GM19468 (cell line): ENCODE measurements at regions not wholly inside any gene's neighbourhood (a gene's known extent, or its start where the extent isn't known, plus 50 kb on each side); places are given as distances from the start of the nearest gene placed in this dataset.

Experiments used
- ATAC-seq: cut with Tn5 transposase; IDR thresholded peaks from one replicate; pipeline ENCODE4 v1.9.1; 2021; ENCODE audit warnings: mild to moderate bottlenecking, moderate library complexity, moderate number of reproducible peaks; ENCODE audit not compliant: unreplicated experiment; ENCODE audit errors: extremely low read depth

DNA sequence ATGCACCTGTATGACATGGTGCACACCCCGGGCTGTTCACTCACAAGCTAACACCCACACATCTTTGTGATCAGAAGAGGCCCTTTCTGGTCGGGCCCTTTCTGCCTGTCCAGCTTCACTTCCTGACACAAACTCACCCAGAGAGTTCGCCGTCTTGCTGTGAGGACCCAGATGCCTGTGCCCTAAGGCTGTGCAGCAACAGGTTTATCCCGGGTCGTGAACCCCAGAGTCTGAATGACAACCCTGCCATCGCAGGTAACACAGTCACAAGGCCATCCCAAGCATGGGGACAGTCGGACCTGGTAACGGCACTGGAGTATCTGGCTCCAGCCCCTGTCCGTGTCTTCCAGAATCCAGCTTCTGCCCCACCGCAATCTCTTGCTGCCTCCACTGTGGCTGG lies 235.1 kb downstream of the BUD13 start:
- no peak for ATAC-seq

DNA sequence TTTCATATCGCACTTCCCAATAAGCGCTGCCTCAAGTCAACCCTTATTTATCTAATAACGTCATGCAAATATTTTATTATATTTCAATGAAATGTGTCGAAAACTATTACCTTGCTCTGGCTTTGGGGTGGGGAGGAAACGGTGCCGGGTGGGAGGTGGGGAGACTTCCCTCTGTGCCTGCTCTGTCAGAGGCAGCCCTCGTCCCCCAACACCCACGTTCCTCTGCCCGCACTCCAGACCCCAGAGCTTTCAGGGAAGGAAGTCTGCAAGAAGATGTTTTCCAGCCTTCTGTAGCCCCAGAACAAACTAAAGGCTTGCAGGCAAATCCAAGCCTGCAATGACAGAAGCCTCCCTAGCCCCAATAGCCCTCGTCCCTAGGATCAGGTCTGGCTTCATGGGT lies 235.7 kb downstream of the BUD13 start:
- no peak for ATAC-seq

DNA sequence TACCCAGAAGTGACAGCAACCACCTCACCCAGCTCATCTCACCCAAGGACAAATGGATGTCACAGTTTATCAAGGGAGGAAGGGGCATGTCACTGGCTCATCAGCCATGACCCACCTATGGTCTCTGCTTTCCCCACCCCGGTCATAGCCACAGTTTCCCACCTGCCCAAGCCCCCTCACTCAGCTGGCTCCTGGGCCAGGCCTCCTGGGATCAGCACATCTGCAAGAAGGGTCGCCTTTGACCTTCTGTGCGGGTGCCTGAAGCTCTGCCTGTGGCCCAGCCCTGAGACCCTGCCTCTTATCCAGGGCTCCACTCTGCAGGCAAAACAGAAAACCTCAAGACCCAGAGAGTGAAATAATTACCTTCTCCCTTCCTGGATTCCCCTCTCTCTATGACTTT lies 236.4 kb downstream of the BUD13 start:
- ATAC-seq = no peak

DNA sequence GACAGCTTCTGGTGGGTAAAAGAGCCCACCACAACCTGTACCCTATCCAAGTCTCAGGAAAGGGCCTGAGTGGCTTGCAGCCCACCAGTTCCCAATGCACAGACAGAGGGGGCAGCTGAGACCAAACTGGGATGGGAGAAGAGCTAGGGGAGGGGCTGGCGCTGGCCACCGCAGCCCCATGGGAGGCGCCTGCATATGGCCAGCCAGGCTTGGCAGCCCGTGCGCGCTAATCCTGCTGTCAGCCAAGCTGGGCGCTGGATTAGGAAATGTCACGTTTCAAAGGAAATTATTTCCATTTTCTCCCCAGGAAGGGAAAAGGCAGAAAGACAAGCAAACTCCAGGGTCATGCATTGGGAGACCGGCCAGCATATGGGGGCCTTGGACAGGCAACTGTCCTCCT lies 236.8 kb downstream of the BUD13 start:
- no peak for ATAC-seq

DNA sequence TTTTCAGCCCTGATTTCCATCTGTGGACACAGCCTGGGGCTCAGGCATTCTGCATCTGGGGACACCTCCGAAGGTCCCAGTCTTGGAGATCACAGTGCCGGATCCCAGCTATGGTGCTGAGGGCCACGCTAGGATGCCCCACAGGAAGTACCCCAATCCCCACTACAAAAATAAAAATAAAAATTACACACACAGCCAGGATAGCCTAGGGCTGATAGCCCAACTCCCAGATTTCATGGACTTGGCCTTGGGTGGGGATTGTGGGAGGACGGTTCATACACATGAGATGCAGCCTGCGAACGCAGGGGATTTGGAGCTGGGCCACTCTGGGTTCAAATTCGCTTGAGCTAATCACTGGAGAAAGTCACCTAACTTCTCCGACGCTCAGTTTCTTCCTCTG lies 237.7 kb downstream of the BUD13 start:
- ATAC-seq = no peak

DNA sequence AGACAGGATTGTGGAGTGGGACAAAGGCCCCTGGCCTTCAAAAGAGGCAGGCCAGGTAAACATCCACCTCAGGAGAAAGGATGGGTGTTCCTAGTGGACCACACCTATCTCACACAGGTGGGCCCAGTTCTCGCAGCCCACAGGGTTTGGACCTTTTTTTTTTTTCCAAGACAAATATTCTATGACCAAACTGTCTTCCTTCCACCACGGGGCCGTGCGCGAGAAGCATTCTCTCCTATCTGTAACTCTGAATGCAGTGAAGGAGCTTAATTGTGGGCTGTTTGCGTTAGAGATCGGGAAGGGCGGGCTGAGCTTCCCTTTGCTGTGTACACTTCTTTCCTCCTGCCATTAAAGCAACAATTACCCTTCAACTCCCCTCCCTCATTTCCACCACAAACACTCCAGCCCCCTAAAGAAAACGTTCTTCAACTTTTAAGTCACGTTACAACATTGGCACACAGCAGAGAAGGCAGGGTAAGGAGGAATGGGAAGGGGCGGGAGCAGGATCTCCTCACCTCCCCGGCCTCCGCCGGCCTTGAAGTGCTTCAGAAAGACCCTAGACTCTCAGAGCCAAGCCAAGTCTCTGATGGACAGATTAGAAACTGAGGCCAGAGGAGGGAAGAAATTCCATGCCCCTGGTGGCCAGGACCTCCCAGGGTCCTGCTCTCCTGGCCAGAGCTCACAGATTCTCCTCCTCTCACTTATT lies 238.4 kb downstream of the BUD13 start:
- no peak for ATAC-seq

DNA sequence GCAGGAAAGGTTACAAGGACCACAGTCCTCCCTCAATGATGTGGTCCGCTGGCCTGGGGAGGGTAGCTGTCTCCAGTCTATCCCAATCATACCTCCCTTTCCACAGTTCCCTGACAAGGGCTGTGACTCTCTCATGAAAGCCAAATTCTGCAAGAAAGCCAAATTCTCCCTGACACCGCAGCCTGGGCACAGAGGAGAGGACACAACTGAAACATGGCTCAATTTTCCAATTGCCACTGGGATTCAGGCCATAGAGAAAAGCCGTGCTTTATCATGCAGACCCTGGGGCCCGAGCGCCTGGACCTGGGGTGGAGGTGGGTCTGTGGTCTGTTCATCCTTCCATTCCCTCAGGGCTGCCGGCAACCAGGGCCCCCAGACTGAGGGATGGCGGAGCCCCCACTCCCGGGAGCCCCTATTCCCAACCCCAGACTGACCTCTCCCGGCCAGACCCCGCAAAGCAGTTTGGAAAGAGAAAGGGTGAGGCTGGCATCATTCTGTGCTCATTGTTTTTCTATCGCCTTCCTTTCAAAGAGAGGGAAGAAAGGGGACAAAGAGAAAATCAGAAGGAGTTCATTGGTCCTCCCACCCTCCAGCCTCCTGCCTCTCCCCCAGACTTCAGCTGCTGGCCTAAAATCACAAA lies 239.5 kb downstream of the BUD13 start:
- no peak for ATAC-seq

DNA sequence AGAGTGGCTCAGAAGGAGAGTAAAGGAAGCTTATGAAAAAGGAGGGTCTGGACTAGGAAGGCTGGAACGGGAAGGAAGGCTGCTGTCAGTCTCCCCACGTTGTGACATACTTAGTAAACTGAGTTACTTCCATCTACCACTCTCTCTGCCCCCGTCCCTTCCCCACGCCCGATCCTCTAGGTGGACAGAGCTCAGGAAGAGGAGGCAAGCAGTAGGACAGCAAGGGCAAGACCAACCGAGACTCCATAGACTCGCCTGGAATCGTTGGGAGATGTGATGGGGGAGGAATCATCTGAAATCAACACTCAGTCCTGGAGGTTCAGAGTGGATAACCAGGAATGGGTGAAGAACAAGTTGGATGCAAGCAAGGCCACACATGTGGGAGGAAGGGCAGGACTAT lies 240.7 kb downstream of the BUD13 start:
- no peak for ATAC-seq

DNA sequence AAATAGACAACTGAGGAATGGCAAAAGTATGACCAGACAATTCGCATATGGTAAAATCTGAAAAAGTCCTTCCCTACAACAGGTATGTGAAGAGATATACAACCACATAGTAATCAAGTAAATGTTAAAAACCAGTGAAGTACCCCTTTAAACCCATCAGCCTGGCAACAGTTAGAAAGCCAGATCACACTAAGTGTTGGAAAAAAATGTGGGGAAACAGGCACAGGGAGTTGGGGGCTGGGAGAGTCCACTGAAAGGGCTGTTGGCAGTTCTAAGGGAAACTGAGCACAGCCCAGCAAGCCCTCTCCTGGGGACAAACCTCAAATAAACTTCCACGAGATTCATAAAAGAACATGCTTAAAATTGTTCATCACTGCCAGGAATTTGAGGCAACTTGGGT lies 242.1 kb downstream of the BUD13 start:
- no peak for ATAC-seq

DNA sequence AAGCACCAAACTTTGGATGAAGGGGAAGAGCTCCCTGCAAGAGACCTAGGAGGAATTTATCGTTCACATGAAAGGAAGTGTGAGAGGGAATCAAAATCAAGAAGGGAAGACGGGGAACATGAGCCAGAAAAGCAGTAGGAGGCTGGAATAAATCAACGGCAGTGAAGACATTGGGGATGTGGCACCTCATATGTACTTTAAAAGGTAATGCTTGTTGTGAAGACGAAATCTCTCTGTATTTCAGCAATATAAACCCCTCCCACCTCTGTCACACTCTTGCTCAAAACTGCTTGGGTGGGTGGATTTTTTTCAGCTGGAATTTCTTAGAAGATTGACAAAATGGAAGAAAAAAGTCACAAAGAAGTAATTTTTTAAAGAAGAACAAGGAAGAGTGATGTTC lies 243.5 kb downstream of the BUD13 start:
- no peak for ATAC-seq

DNA sequence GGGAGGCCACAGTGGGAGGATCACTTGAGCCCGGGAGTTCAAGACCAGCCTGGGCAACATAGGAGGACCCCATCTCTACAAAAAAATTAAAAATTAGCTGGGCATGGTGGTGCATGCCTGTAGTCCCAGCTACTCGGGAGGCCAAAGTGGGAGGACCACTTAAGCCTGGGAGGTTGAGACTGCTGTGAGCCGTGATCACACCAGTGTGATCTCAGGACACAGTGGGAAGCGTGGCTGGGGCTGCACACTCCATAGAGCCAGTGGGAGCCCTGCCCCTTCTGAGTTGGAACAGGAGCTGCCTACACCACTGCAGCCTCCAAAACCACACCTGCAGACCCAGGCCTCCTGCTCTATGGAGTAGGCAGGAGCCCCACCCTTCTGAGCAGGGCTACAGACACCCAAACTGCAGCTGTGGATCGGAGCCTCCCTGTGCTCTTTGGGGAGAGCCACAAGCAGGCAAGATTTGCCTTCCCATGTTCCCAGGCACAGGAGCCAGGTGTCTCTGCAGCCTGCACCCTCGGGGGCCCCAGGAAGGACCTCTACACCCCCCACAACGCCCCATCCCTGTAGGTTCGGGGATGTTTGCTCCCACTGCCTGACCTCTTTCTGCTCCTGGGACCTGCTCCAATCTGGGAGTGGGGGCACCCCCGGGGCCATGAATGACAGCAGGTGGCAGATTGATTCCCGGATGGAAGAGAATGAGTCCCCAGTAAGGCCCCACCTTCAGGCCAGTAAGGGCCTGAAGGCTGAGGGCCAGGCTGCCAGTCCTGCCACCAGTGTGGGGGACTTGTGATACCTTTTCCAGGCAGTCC lies 245.4 kb downstream of the BUD13 start:
- ATAC-seq = no peak

DNA sequence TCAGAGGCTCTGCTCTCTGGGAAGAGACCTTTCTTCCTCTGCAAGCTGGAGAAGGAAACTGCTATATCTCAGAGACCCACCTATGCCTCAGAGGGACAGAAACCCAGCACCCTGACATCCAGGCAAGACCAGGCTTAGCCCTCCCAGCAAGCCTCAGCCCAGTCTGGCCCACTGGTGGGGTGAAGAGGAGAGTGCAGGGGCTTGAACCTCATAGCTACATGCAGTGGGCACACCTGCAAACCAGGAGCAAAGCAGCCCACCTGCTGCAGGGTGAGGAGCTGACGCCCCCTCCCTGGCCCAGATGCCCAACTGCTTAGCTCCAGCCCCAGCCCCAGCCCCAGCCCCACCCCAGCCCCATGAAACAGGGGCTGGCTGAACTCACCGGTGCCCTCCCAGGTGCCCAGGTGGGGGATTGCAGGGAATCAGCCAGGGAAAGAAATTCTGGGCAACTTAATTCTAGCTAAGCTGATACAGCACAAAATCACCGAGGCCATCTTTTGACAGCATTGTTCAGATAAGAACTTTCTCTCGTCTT lies 246.8 kb downstream of the BUD13 start:
- no peak for ATAC-seq

DNA sequence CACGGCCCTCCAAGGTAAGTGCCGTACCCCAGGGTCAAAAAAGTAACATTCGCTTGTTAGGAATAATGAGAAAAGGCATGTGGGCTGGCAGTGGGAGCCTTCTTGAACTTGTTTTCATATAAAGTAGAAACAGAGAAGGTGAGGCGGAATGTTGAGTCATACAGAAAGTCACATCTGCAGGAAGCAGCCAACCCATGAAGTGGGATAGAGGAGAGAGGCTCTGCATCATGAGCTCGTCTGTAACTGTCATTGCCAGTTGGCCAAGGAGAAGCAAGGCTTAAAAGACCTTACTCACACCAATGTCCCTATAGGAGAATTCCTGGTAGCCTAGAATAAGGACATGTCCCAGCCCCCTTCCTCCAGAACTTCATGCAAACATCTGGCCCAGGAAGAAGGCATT lies 253.3 kb downstream of the BUD13 start:
- no peak for ATAC-seq

DNA sequence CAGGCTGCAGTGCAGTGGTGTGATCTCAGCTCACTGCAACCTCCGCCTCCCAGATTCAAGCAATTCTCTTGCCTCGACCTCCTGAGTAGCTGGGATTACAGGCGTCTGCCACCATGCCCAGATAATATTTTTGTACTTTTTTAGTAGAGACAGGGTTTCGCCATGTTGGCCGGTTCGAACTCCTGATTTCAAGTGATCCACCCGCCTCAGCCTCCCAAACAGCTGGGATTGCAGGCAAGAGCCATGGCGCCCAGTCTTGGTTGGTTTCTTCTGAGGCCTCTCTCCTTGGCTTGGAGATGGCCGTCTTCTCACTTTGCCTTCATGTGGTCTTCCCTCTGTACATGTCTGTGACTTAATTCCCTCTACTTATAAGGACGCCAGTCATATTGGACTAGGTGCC lies 254.6 kb downstream of the BUD13 start:
- no peak for ATAC-seq

DNA sequence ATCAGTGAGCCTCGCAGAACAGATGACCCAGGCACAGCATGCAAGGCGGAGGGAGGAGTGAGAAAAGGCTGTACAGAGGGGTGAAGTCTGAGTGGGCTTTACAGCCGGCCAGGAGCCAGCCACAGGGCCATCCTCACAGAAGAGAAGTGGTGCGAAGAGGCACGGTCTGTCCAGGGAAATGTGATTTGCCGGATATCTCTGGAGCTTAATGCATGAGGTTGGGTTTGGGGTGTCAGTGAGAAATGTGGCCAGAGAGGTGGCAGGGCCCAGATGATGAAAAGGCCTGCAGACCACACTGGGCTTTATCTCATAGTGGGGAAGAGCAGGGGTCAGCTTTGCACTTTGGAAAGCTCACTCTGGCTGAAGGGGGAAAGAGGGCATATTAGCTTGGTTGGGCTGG lies 255.2 kb downstream of the BUD13 start:
- no peak for ATAC-seq

DNA sequence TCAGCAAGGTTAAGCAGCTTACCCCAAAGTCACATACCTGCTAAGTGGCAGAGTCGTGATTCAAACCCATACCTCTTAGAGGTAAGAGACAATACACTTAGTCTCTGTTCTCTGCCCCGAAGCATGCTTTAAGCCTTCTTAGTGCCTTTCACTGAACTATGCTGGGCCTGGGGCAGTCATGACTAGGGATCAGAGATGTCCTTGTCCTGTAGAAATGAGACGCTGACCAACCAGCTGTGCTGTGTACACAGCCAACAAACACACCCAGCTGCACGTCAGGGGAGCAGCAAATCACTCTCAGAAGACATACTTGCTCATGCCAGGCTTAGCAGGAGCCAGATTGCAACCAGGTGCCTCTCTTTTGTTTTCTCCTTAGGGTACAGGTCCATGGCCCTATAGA lies 255.7 kb downstream of the BUD13 start:
- ATAC-seq = no peak

DNA sequence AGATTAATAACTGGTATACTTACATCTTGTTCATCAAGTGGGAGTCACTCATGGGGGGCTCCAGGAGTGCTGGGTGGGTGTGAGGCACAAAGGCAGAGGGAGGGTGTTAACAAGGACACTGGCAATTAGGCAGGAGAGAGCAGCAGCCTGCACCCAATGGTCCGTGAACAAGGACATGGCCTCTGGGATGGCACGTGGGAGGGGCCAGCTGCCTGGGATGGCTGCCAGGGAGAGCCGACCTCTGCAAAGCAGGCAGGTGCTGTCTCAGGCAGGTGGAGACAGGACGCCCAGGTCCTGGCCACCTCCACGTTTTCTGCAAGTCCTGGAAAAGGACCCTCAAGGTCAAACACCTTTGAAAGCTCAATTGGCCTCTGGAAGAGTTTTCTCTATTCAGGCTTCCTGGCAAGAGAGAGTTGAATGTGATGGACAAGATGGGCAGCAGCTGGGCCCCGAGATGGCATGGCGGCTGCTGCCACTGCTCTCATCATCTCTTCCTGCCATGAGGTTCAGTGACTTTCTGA lies 257.1 kb downstream of the BUD13 start:
- ATAC-seq = no peak

DNA sequence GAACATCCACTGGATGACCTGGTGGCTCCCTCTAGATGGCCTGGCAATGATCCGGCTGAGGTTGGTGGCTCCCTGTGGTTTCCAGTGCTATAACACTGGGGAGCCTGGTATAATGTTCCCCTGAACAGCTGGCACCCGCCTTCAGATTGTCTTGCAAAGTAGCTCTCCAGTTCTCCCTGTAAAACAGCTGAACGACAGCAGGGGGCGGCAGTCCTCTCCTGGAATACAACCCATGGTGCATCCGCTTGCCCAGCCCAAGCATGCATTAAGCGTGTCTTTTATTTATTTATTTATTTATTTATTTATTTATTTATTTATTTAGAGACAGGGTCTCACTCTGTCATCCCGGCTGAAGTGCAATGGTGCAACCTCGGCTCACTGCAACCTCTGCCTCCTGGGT lies 258.9 kb downstream of the BUD13 start:
- no peak for ATAC-seq

DNA sequence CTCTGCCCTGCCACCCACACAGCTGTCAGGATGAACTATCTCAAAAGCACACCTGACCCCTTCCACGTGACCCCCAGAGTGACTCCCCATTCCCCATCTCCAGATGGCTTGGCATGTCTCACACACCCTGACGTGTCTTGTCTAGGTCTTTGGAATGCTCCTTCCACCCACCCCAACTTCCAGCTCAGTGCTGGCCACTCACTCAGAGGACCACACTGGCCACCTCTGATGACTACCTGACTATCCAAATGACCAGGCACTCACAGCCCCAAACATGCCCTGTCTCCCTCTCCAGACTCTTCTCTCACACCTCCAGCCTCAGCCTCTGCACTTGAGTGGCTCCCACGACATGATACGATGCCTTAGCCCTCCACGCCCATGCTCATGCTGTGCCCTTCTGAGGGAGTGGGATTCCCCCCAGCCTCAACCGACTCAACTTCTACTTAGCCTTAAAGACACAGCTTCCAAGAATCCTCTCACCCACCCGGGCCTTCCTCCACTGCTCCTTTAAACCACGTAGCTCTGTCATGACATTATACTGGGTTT lies 259.4 kb downstream of the BUD13 start:
- ATAC-seq = no peak

DNA sequence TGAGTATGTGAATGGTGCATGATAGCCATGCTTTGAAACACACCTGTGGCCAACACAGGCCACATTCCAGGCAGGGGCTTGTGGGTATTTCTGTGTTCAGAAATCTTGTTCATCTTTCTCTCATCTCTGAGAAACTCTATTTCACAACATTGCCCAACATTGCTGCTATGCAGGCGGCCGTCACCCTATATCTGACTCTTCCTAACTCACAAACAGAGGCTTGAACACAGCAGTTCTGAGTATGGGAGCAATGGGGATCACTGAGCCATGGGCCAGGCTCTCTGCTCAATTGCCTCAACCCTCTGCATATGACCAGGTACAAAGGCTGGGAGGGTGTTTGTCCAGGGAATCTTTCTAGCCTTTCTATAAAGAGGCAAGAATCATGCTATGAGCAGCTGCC lies 259.9 kb downstream of the BUD13 start:
- no peak for ATAC-seq

DNA sequence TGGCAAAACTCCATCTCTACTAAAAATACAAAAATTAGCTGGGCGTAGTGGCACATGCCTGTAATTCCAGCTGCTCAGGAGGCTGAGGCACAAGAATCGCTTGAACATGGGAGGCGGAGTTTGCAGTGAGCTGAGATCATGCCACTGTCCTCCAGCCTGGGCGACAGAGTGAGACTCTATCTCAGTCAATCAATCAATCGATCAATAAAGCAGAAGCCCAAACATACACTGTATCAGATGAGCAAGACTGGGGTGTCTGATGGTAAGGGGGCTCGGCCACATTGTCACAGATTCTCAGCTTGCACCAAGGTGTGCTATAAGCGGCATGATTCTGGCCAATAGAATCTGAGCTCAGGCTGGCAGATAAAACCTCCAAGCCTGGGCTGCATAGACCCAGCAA lies 261.1 kb downstream of the BUD13 start:
- ATAC-seq = no peak
